SK-N-SH (cell line): ENCODE measurements at regions not wholly inside any gene's neighbourhood (a gene's known extent, or its start where the extent isn't known, plus 50 kb on each side); places are given as distances from the start of the nearest gene placed in this dataset.

Experiments used
- CTCF ChIA-PET: fragments of 300-600, 350-600 bp; formaldehyde crosslinking; extraction: SDS; loops from one replicate; lab custom pipeline; 2021; lab: Yijun Ruan, JAX
- POLR2A ChIA-PET: fragments of 350-600 bp; sonication (Branson Sonifier 250); formaldehyde crosslinking; extraction: SDS; loops from one replicate; lab custom pipeline; 2020; ENCODE audit warnings: antibody characterized with exemption, inconsistent platforms; lab: Yijun Ruan, JAX
- DNase-seq: peaks from one replicate; pipeline ENCODE4 v3.0.0; 2012
- H2AFZ ChIP-seq: fragments of 200-600 bp; sonication (generic); 2 replicates; pipeline ENCODE4 v1.8.1; 2016; ENCODE audit warnings: antibody characterized with exemption, mild to moderate bottlenecking, low read depth
- H3F3A ChIP-seq: fragments of 200-600 bp; sonication (generic); replicated peaks from 2 replicates; pipeline ENCODE3; 2016; ENCODE audit warnings: antibody characterized with exemption, mild to moderate bottlenecking; ENCODE audit not compliant: insufficient read depth
- H3K27ac ChIP-seq, 2 experiments: fragments of 200-500 bp in 1 of 2; fragments of 200-600 bp in 1 of 2; sonication (Bioruptor generic) in 1 of 2; sonication (generic), shearing (Covaris generic) in 1 of 2; 2 replicates each; pipeline versions ENCODE4 v1.5.1 to v1.6.1; 2014 to 2016; ENCODE audit warnings: low read depth in 2 of 2, inconsistent platforms in 1 of 2, low read length in 1 of 2, mild to moderate bottlenecking in 1 of 2, mixed read lengths in 1 of 2
- H3K27me3 ChIP-seq: fragments of 200-600 bp; sonication (generic), shearing (Covaris generic); 2 replicates; pipeline ENCODE4 v1.6.1; 2016; ENCODE audit warnings: mixed run types; ENCODE audit not compliant: insufficient read depth
- H3K36me3 ChIP-seq, 2 experiments: fragments of 200-500 bp in 1 of 2; fragments of 200-600 bp in 1 of 2; sonication (Bioruptor generic) in 1 of 2; sonication (generic) in 1 of 2; replicated peaks in 1 of 2; 2 replicates each; pipeline versions ENCODE3 to v1.5.1; 2014 to 2016; ENCODE audit warnings: low read length in 1 of 2, mild to moderate bottlenecking in 1 of 2; ENCODE audit not compliant: insufficient read depth in 2 of 2, control insufficient read depth in 1 of 2
- H3K4me1 ChIP-seq, 2 experiments: fragments of 200-500 bp in 1 of 2; fragments of 200-600 bp in 1 of 2; sonication (Bioruptor generic) in 1 of 2; sonication (generic), shearing (Covaris generic) in 1 of 2; 2 replicates each; pipeline versions ENCODE4 v1.5.1 to v1.6.1; 2014 to 2016; ENCODE audit warnings: low read depth in 1 of 2, low read length in 1 of 2, mixed run types in 1 of 2; ENCODE audit not compliant: insufficient read depth in 2 of 2, control insufficient read depth in 1 of 2
- H3K4me2 ChIP-seq: fragments of 200-600 bp; sonication (generic), shearing (Covaris generic); 2 replicates; pipeline ENCODE4 v1.6.1; 2017; ENCODE audit warnings: mixed run types
- H3K4me3 ChIP-seq, 2 experiments: fragments of 200-500 bp in 1 of 2; fragments of 200-600 bp in 1 of 2; sonication (Bioruptor generic) in 1 of 2; sonication (generic), shearing (Covaris generic) in 1 of 2; 2 replicates each; pipeline versions ENCODE4 v1.5.1 to v1.8.1; 2014 to 2016; ENCODE audit warnings: low read depth in 2 of 2, inconsistent platforms in 1 of 2, low read length in 1 of 2, mild to moderate bottlenecking in 1 of 2, mixed read lengths in 1 of 2, moderate library complexity in 1 of 2
- H3K79me2 ChIP-seq: fragments of 200-600 bp; sonication (generic); 2 replicates; pipeline ENCODE4 v1.8.1; 2017; ENCODE audit warnings: mild to moderate bottlenecking; ENCODE audit not compliant: insufficient read depth
- H3K9ac ChIP-seq: fragments of 200-600 bp; sonication (generic); 2 replicates; pipeline ENCODE4 v1.6.1; 2017; ENCODE audit warnings: mixed run types
- H3K9me2 ChIP-seq: fragments of 200-600 bp; sonication (generic); 2 replicates; pipeline ENCODE4 v1.6.1; 2017; ENCODE audit warnings: mixed run types
- H3K9me3 ChIP-seq: fragments of 200-600 bp; sonication (generic); 2 replicates; pipeline ENCODE4 v1.6.1; 2017; ENCODE audit warnings: mixed run types, mild to moderate bottlenecking, moderate library complexity
- H4K20me1 ChIP-seq: fragments of 200-600 bp; sonication (generic); 2 replicates; pipeline ENCODE4 v1.6.1; 2017; ENCODE audit warnings: mild to moderate bottlenecking, mixed run types; ENCODE audit not compliant: insufficient read depth
- EP300 ChIP-seq, 2 experiments: IDR thresholded peaks; 2 replicates each; pipeline versions ENCODE4 v1.4.0 to v1.6.1; 2012; ENCODE audit warnings: borderline replicate concordance in 1 of 2, low read depth in 1 of 2, low read length in 1 of 2
- FOSL2 ChIP-seq: IDR thresholded peaks from 2 replicates; pipeline ENCODE4 v1.4.0; 2012; ENCODE audit warnings: low read depth, mild to moderate bottlenecking, moderate library complexity, borderline replicate concordance
- FOXJ3 ChIP-seq: sonication (generic); formaldehyde crosslinking; IDR thresholded peaks from 2 replicates; pipeline ENCODE4 v1.5.1; 2020; ENCODE audit warnings: mild to moderate bottlenecking, missing genetic modification reagents
- GATA2 ChIP-seq: sonication (generic); formaldehyde crosslinking; IDR thresholded peaks from 2 replicates; pipeline ENCODE4 v1.5.0; 2020; ENCODE audit warnings: mild to moderate bottlenecking, missing genetic modification reagents
- JUND ChIP-seq: IDR thresholded peaks from 2 replicates; pipeline ENCODE4 v1.4.0; 2012
- MEF2A ChIP-seq: IDR thresholded peaks from 2 replicates; pipeline ENCODE4 v1.4.0; 2012; ENCODE audit warnings: low read depth, borderline replicate concordance
- NFIC ChIP-seq: IDR thresholded peaks from 2 replicates; pipeline ENCODE4 v1.4.0; 2012; ENCODE audit warnings: borderline replicate concordance
- NRF1 ChIP-seq: IDR thresholded peaks from 2 replicates; pipeline ENCODE4 v1.6.1; 2012; ENCODE audit warnings: low read depth, mild to moderate bottlenecking, low read length
- RAD21 ChIP-seq: IDR thresholded peaks from 2 replicates; pipeline ENCODE4 v1.6.1; 2012; ENCODE audit warnings: mild to moderate bottlenecking, low read length
- RFX5 ChIP-seq: IDR thresholded peaks from 2 replicates; pipeline ENCODE4 v1.6.1; 2012; ENCODE audit warnings: mild to moderate bottlenecking, improper control_type of control experiment, low read length
- RXRA ChIP-seq: IDR thresholded peaks from 2 replicates; pipeline ENCODE4 v1.4.0; 2012; ENCODE audit warnings: low read depth, mild to moderate bottlenecking, borderline replicate concordance
- SMC3 ChIP-seq: IDR thresholded peaks from 2 replicates; pipeline ENCODE4 v1.6.1; 2012; ENCODE audit warnings: low read depth, low read length, improper control_type of control experiment
- TCF12 ChIP-seq: IDR thresholded peaks from 2 replicates; pipeline ENCODE4 v1.4.0; 2012
- YY1 ChIP-seq: IDR thresholded peaks from 2 replicates; pipeline ENCODE4 v1.4.0; 2012; ENCODE audit warnings: low read depth, mild to moderate bottlenecking
- WGBS: methylation state at CpG from one replicate; pipeline ENCODE4 v1.1.6; 2017; ENCODE audit warnings: low lambda C conversion rate; 5-methylcytosine and 5-hydroxymethylcytosine counted together
- TF ChIP-seq, protein P1 (sequence below): IDR thresholded peaks from 2 replicates; pipeline ENCODE4; 2012

DNA sequence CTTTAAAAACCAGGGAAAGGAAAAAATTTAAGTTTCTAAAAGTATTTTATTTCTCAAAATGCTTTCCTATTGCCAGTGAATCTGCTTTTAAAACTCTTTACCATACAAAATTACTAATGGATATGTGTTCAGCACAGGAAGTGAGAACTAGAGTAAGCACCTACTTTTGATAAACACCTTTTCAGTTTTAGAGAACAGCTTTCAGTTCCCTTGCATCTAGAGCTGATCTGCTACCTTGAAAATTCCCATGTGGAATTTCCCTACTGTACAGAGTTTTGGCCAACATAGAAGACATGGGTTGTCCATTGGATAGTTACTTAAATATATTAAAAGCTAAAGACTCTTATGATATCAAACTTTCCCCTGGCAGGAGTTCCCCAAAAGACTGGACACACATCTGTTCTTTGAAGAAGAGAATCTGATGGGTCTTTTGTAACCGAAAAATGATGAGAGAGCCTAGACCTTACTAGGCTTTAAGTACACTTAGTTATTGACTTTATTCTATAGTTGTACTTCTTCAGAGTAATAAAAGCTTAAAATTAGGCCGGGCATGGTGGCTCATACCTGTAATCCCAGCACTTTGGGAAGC is 112.1 kb upstream of the CNTNAP4 start:
- Histone ChIP-seq H3F3A (no peaks in the 10 kb centered on the region), H4K20me1 (no peaks in the 10 kb centered on the region), H3K9me2 (no peaks in the 10 kb centered on the region), H3K9ac (no peak overlapping the region), H3K4me2 (no peak overlapping the region), H3K9me3 (no peaks in the 10 kb centered on the region), H3K36me3 (no peaks in the 10 kb centered on the region), H3K27me3 (no peaks in the 10 kb centered on the region), H3K4me1 (no peaks in the 10 kb centered on the region), H3K79me2 (no peaks in the 10 kb centered on the region), H3K27ac (no peak overlapping the region), H3K4me3 (no peak overlapping the region), H2AFZ (no peak overlapping the region)
- TF ChIP-seq YY1 = no peak
- TF ChIP-seq, protein P1, sequence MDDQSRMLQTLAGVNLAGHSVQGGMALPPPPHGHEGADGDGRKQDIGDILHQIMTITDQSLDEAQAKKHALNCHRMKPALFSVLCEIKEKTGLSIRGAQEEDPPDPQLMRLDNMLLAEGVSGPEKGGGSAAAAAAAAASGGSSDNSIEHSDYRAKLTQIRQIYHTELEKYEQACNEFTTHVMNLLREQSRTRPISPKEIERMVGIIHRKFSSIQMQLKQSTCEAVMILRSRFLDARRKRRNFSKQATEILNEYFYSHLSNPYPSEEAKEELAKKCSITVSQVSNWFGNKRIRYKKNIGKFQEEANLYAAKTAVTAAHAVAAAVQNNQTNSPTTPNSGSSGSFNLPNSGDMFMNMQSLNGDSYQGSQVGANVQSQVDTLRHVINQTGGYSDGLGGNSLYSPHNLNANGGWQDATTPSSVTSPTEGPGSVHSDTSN = no peak
- no peak for TF ChIP-seq RFX5
- TF ChIP-seq NFIC = no peak
- no peak for TF ChIP-seq SMC3
- TF ChIP-seq JUND = no peak
- TF ChIP-seq RXRA = no peak
- TF ChIP-seq GATA2 (CRISPR knock-in tag) = no peak
- TF ChIP-seq MEF2A = no peak
- TF ChIP-seq NRF1 = no peak
- no peak for TF ChIP-seq FOXJ3 (CRISPR knock-in tag)
- no peak for TF ChIP-seq EP300 (IDR thresholded peaks at IDR 0.05; ENCODE audit: borderline replicate concordance in 1 of 2, low read depth in 1 of 2, low read length in 1 of 2)
- TF ChIP-seq TCF12 = no peak
- ChIA-PET CTCF (interaction anchor here (0.6 to 0.9 kb wide), 2 partner anchors 114 to 172 kb away, joined by 3 read pairs; no protein-coding TSS in a partner anchor), POLR2A (no interaction called here)
- 22% methylated on average over 2 of the region's 2 CpGs for WGBS
- DNase-seq = no peak

DNA sequence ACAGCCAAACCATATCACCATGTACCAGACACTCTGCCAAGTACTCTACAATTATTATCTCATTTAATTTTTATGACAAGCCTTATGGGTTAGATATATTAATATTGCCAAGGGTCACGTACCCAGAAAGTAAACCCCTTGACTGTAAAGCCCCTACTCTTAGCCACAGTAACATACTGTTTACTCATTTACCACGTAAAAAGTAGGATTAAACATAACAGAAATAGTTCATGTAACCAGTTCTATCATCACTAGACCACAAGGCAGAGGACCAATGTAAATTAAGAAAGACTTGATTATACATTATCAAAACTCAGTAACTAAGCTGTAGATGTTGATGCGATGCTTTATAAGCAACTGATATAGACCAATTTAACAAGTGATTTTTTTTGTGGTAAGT is 101.5 kb upstream of the CNTNAP4 start:
- no peak overlapping the region for H3K27ac ChIP-seq
- no peaks in the 10 kb centered on the region for H3K36me3 ChIP-seq
- no peaks in the 10 kb centered on the region for H3K27me3 ChIP-seq
- no peaks in the 10 kb centered on the region for H3K4me1 ChIP-seq
- H3K9ac ChIP-seq = no peak overlapping the region
- no peak overlapping the region for H3K4me3 ChIP-seq
- no peak overlapping the region for H2AFZ ChIP-seq
- no peak for TF ChIP-seq EP300 (IDR thresholded peaks at IDR 0.05; ENCODE audit: borderline replicate concordance in 1 of 2, low read depth in 1 of 2, low read length in 1 of 2)
- TF ChIP-seq RAD21 = no peak
- no peak for TF ChIP-seq FOSL2
- no peak for TF ChIP-seq RXRA
- H3K9me3 ChIP-seq = 0 out of 2 replicates have a peak, but pooled peaks cover 9% of the 10 kb centered on the region
- no peak for DNase-seq
- H3K9me2 ChIP-seq = no peaks in the 10 kb centered on the region
- H3K4me2 ChIP-seq = no peak overlapping the region
- H3K79me2 ChIP-seq = no peaks in the 10 kb centered on the region
- H4K20me1 ChIP-seq = no peaks in the 10 kb centered on the region
- ChIA-PET POLR2A (no interaction called here), CTCF (no interaction called here)
- H3F3A ChIP-seq = no peaks in the 10 kb centered on the region
- WGBS = 15% methylated on average over 3 of the region's 3 CpGs
